Lower lobe of right lung (tissue), 2 donors: ENCODE measurements at regions not wholly inside any gene's neighbourhood (a gene's known extent, or its start where the extent isn't known, plus 50 kb on each side); places are given as distances from the start of the nearest gene placed in this dataset.

Experiments
- ATAC-seq, 2 donors: fragments of 200-7000 bp; cut with Tn5 transposase; one replicate each; pipeline ENCODE4 v1.9.1; 2020 to 2022; ENCODE audit warnings: mild to moderate bottlenecking in 2 of 2, moderate library complexity in 2 of 2
- DNase-seq: peaks from one replicate; pipeline ENCODE4 v3.0.0-alpha.2; 2020
- H3K27ac ChIP-seq: fragments of 200-600 bp; one replicate; pipeline ENCODE4 v1.8.0; 2022
- H3K27me3 ChIP-seq: fragments of 200-600 bp; one replicate; pipeline ENCODE4 v1.8.0; 2022; ENCODE audit warnings: low read depth
- H3K36me3 ChIP-seq: fragments of 200-600 bp; one replicate; pipeline ENCODE4 v1.8.0; 2022; ENCODE audit warnings: mild to moderate bottlenecking
- H3K4me1 ChIP-seq: fragments of 200-600 bp; one replicate; pipeline ENCODE4 v1.8.0; 2022
- H3K4me3 ChIP-seq: fragments of 200-600 bp; one replicate; pipeline ENCODE4 v1.8.0; 2022; ENCODE audit warnings: mild to moderate bottlenecking
- H3K9me3 ChIP-seq: fragments of 200-600 bp; one replicate; pipeline ENCODE4 v1.8.0; 2022
- CTCF ChIP-seq: fragments of 200-600 bp; IDR thresholded peaks from one replicate; pipeline ENCODE4 v1.8.0; 2022; ENCODE audit warnings: antibody characterized with exemption, mild to moderate bottlenecking
- intact Hi-C: fragments of 100-400 bp; cut with DNase I; formaldehyde crosslinking; loops from one replicate; pipeline ENCODE4 v1.11.0; 2022
- donor health status: DM: no; HTN: yes; CAD: no; lungs with severe emphysema.

GRCh38 chr18:55738483-55739114, 150.6 kb upstream of the TCF4 start:
- no peaks in the 10 kb centered on the region for H3K36me3 ChIP-seq
- H3K4me3 ChIP-seq: no peak overlapping the region
- no peak for ATAC-seq
- H3K27ac ChIP-seq: no peak overlapping the region
- intact Hi-C loops: no loop called here
- DNase-seq: no peak
- no peak for TF ChIP-seq CTCF
- no peaks in the 10 kb centered on the region for H3K9me3 ChIP-seq
- H3K4me1 ChIP-seq: no peaks in the 10 kb centered on the region
- no peaks in the 10 kb centered on the region for H3K27me3 ChIP-seq

GRCh38 chr18:55737781-55738468, 149.9 kb upstream of the TCF4 start:
- no peak for DNase-seq
- intact Hi-C loops: no loop called here
- H3K36me3 ChIP-seq: no peaks in the 10 kb centered on the region
- no peak for TF ChIP-seq CTCF
- no peak overlapping the region for H3K4me3 ChIP-seq
- no peaks in the 10 kb centered on the region for H3K9me3 ChIP-seq
- H3K27me3 ChIP-seq: no peaks in the 10 kb centered on the region
- H3K27ac ChIP-seq: no peak overlapping the region
- no peak for ATAC-seq
- no peaks in the 10 kb centered on the region for H3K4me1 ChIP-seq

- Histone ChIP-seq H3K27me3 (no peaks in the 10 kb centered on the region), H3K36me3 (no peaks in the 10 kb centered on the region), H3K4me1 (no peaks in the 10 kb centered on the region), H3K9me3 (no peaks in the 10 kb centered on the region), H3K4me3 (no peak overlapping the region), H3K27ac (no peak overlapping the region)
- ATAC-seq (no peak), DNase-seq (no peak)
- intact Hi-C loops: no loop called here
- no peak for TF ChIP-seq CTCF
Measured at GRCh38 chr18:55737266-55737665, 149.3 kb upstream of the TCF4 start.

- H3K4me1 ChIP-seq: no peaks in the 10 kb centered on the region
- intact Hi-C loops: no loop called here
- no peak overlapping the region for H3K27ac ChIP-seq
- H3K4me3 ChIP-seq: no peak overlapping the region
- H3K36me3 ChIP-seq: no peaks in the 10 kb centered on the region
- DNase-seq (no peak), ATAC-seq (no peak)
- no peaks in the 10 kb centered on the region for H3K27me3 ChIP-seq
- H3K9me3 ChIP-seq: no peaks in the 10 kb centered on the region
- no peak for TF ChIP-seq CTCF
Measured at GRCh38 chr18:55735969-55736368, 148.0 kb upstream of the TCF4 start.

GRCh38 chr18:55735199-55735855, 147.3 kb upstream of the TCF4 start:
- H3K36me3 ChIP-seq: no peaks in the 10 kb centered on the region
- TF ChIP-seq CTCF: no peak
- intact Hi-C loops: no loop called here
- DNase-seq (no peak), ATAC-seq (no peak)
- H3K4me1 ChIP-seq: no peaks in the 10 kb centered on the region
- no peaks in the 10 kb centered on the region for H3K9me3 ChIP-seq
- H3K4me3 ChIP-seq: no peak overlapping the region
- H3K27ac ChIP-seq: no peak overlapping the region
- H3K27me3 ChIP-seq: no peaks in the 10 kb centered on the region
